IMR-90 (cell line): ENCODE measurements at regions not wholly inside any gene's neighbourhood (a gene's known extent, or its start where the extent isn't known, plus 50 kb on each side); places are given as distances from the start of the nearest gene placed in this dataset.

Source experiments
- ATAC-seq: fragments of 200-7000 bp; cut with Tn5 transposase; 2 replicates; pipeline ENCODE4 v1.9.1; 2020; ENCODE audit warnings: low read depth, mild to moderate bottlenecking, moderate library complexity
- BruUV-seq: library from RNA; stranded (reverse); fragments of 400-500 nt; replicated peaks from 2 replicates; lab custom pipeline; 2021; lab: Mats Ljungman, UMichigan
- CTCF ChIA-PET: fragments of 300-600 bp; formaldehyde crosslinking; extraction: SDS; loops from one replicate; lab custom pipeline; 2021; ENCODE audit warnings: antibody characterized with exemption; lab: Yijun Ruan, JAX
- POLR2A ChIA-PET: fragments of 300-600 bp; sonication (Branson Sonifier 250); formaldehyde crosslinking; loops from one replicate; lab custom pipeline; 2022; ENCODE audit warnings: antibody characterized with exemption; ENCODE audit not compliant: unreplicated experiment; lab: Charles Lee
- DNase-seq: peaks from one replicate; pipeline ENCODE4 v3.0.0; 2013
- H2AFZ ChIP-seq: replicated peaks from 2 replicates; pipeline ENCODE3; 2013; ENCODE audit warnings: low read length, mild to moderate bottlenecking; ENCODE audit not compliant: poor library complexity
- H2AK5ac ChIP-seq: 2 replicates; pipeline ENCODE4 v1.6.1; 2013; ENCODE audit warnings: low read depth, low read length, inconsistent platforms
- H2AK9ac ChIP-seq: replicated peaks from 2 replicates; pipeline ENCODE3; 2013; ENCODE audit warnings: mild to moderate bottlenecking, low read depth, low read length, moderate library complexity; ENCODE audit not compliant: poor library complexity
- H2BK120ac ChIP-seq: 2 replicates; pipeline ENCODE4 v1.6.1; 2013; ENCODE audit warnings: low read depth, low read length, inconsistent platforms
- H2BK15ac ChIP-seq: 3 replicates; pipeline ENCODE4 v1.6.1; 2013; ENCODE audit warnings: low read depth, low read length, inconsistent platforms
- H2BK20ac ChIP-seq: 2 replicates; pipeline ENCODE4 v1.6.1; 2013; ENCODE audit warnings: low read depth, mild to moderate bottlenecking, inconsistent platforms, low read length, moderate library complexity
- H2BK5ac ChIP-seq: 2 replicates; pipeline ENCODE4 v1.6.1; 2013; ENCODE audit warnings: mild to moderate bottlenecking, low read depth, low read length, inconsistent platforms; ENCODE audit not compliant: poor library complexity, severe bottlenecking
- H3K14ac ChIP-seq: replicated peaks from 2 replicates; pipeline ENCODE4 v1.6.1; 2013; ENCODE audit warnings: low read depth, low read length, inconsistent platforms
- H3K18ac ChIP-seq: 2 replicates; pipeline ENCODE4 v1.6.1; 2013; ENCODE audit warnings: low read depth, low read length, control low read depth
- H3K23ac ChIP-seq: 2 replicates; pipeline ENCODE4 v1.6.1; 2013; ENCODE audit warnings: low read depth, low read length, inconsistent platforms
- H3K27ac ChIP-seq: 2 replicates; pipeline ENCODE4 v1.5.1; 2013; ENCODE audit warnings: mild to moderate bottlenecking, control low read depth, low read length; ENCODE audit not compliant: insufficient read depth
- H3K27me3 ChIP-seq: 2 replicates; pipeline ENCODE4 v1.6.1; 2013; ENCODE audit warnings: low read length; ENCODE audit not compliant: control insufficient read depth, insufficient read depth
- H3K36me3 ChIP-seq: 2 replicates; pipeline ENCODE4 v1.6.1; 2013; ENCODE audit warnings: low read length, mixed read lengths; ENCODE audit not compliant: control insufficient read depth, insufficient read depth
- H3K4ac ChIP-seq: 2 replicates; pipeline ENCODE4 v1.6.1; 2013; ENCODE audit warnings: low read depth, low read length, inconsistent platforms
- H3K4me1 ChIP-seq: 2 replicates; pipeline ENCODE4 v1.6.1; 2013; ENCODE audit warnings: low read length, mixed read lengths; ENCODE audit not compliant: control insufficient read depth, insufficient read depth
- H3K4me2 ChIP-seq: 2 replicates; pipeline ENCODE4 v1.6.1; 2013; ENCODE audit warnings: low read depth, mild to moderate bottlenecking, control low read depth, low read length, moderate library complexity
- H3K4me3 ChIP-seq: 2 replicates; pipeline ENCODE4 v1.5.1; 2013; ENCODE audit warnings: low read depth, mild to moderate bottlenecking, control low read depth, low read length, moderate library complexity; ENCODE audit not compliant: insufficient read depth
- H3K56ac ChIP-seq: 2 replicates; pipeline ENCODE4 v1.6.1; 2013; ENCODE audit warnings: low read length, inconsistent platforms; ENCODE audit not compliant: insufficient read depth; ENCODE audit errors: extremely low read depth
- H3K79me1 ChIP-seq, 2 experiments: 2 replicates each; pipeline ENCODE4 v1.6.1; 2013; ENCODE audit warnings: low read length in 2 of 2, inconsistent platforms in 1 of 2, low read depth in 1 of 2
- H3K9ac ChIP-seq: 2 replicates; pipeline ENCODE4 v1.6.1; 2013; ENCODE audit warnings: low read depth, low read length, control low read depth
- H3K9me1 ChIP-seq: 2 replicates; pipeline ENCODE4 v1.6.1; 2013; ENCODE audit warnings: low read length, inconsistent platforms; ENCODE audit not compliant: insufficient read depth
- H3K9me3 ChIP-seq: 2 replicates; pipeline ENCODE4 v1.6.1; 2013; ENCODE audit warnings: low read length; ENCODE audit not compliant: control insufficient read depth, insufficient read depth
- H4K20me1 ChIP-seq: 2 replicates; pipeline ENCODE4 v1.6.1; 2013; ENCODE audit warnings: low read length, inconsistent platforms; ENCODE audit not compliant: insufficient read depth
- H4K5ac ChIP-seq: 2 replicates; pipeline ENCODE4 v1.6.1; 2013; ENCODE audit warnings: mild to moderate bottlenecking, low read depth, low read length, control low read depth
- H4K8ac ChIP-seq, 2 experiments: 2 replicates each; pipeline ENCODE4 v1.6.1; 2013; ENCODE audit warnings: low read depth in 2 of 2, low read length in 2 of 2, control low read depth in 1 of 2, inconsistent platforms in 1 of 2
- H4K91ac ChIP-seq: 2 replicates; pipeline ENCODE4 v1.6.1; 2013; ENCODE audit warnings: low read depth, low read length, inconsistent platforms; ENCODE audit not compliant: insufficient read depth
- RFX5 ChIP-seq: IDR thresholded peaks from 2 replicates; pipeline ENCODE4 v1.8.0; 2012; ENCODE audit warnings: low read depth, mild to moderate bottlenecking, low read length, moderate library complexity
- WGBS, 2 experiments: methylation state at CpG; one replicate each; pipeline versions ENCODE4 v1.1.5 to v1.1.7; 2013; ENCODE audit warnings: missing lambda C conversion rate in 2 of 2; ENCODE audit not compliant: insufficient read length in 1 of 2; ENCODE audit errors: extremely low coverage in 2 of 2; 5-methylcytosine and 5-hydroxymethylcytosine counted together
- dilution Hi-C: fragments of 300-500 bp; cut with HindIII; formaldehyde crosslinking; loops from one replicate; pipeline ENCODE4 v1.14.3; 2018; ENCODE audit warnings: low sequenced_read_pairs; ENCODE audit not compliant: unreplicated experiment
- in situ Hi-C: fragments of 300-500 bp; cut with MboI; formaldehyde crosslinking; loops from 3 replicates; pipeline ENCODE4 v1.14.3; 2019; ENCODE audit warnings: low sequenced_read_pairs, inconsistent platforms, mixed read lengths
- intact Hi-C: fragments of 100-400 bp; cut with micrococcal nuclease; formaldehyde crosslinking; loops from 2 replicates; pipeline ENCODE4 v1.10.0; 2022
- TF ChIP-seq, protein P1 (sequence below): conservative IDR thresholded peaks from 2 replicates; pipeline ENCODE4 v1.5.1; 2012; ENCODE audit warnings: mild to moderate bottlenecking, low read depth, low read length, improper control_type of control experiment

DNA sequence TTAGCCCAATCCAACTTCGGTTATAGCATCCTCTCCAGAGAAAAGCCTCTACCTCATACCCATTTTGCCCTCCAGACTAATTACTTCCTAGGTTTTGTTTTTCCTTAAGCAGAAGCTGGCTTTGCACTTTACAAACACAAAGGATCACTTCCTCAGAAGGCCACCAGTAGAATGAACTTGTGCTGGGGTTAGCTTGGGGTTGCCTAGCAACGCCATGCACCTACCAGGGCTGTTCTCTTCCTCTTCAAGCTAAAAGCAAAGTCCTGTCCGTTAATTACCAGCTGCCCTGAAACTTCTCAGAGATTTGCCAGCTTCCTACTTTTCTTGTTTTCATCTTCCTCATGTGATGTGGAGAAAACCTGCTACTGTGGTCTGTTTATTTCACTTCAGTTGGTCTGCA is 132.0 kb upstream of the WWC1 start:
- WGBS, 2 experiments = 67% methylated on average over 1 of the region's 3 CpGs; no CpG with 5 or more reads in 1 of the 2 experiments
- no peak overlapping the region for H3K9ac ChIP-seq
- no peak overlapping the region for H4K5ac ChIP-seq
- no peaks in the 10 kb centered on the region for H3K36me3 ChIP-seq
- dilution Hi-C loops (no loop called here), intact Hi-C loops (no loop called here), in situ Hi-C loops (no loop called here)
- H2BK15ac ChIP-seq = no peak overlapping the region
- H2BK20ac ChIP-seq = no peak overlapping the region
- TF ChIP-seq RFX5 = no peak
- TF ChIP-seq, protein P1, sequence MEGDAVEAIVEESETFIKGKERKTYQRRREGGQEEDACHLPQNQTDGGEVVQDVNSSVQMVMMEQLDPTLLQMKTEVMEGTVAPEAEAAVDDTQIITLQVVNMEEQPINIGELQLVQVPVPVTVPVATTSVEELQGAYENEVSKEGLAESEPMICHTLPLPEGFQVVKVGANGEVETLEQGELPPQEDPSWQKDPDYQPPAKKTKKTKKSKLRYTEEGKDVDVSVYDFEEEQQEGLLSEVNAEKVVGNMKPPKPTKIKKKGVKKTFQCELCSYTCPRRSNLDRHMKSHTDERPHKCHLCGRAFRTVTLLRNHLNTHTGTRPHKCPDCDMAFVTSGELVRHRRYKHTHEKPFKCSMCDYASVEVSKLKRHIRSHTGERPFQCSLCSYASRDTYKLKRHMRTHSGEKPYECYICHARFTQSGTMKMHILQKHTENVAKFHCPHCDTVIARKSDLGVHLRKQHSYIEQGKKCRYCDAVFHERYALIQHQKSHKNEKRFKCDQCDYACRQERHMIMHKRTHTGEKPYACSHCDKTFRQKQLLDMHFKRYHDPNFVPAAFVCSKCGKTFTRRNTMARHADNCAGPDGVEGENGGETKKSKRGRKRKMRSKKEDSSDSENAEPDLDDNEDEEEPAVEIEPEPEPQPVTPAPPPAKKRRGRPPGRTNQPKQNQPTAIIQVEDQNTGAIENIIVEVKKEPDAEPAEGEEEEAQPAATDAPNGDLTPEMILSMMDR = no peak
- ATAC-seq (no peak), DNase-seq (no peak)
- no peak overlapping the region for H3K27ac ChIP-seq
- no peaks in the 10 kb centered on the region for H3K4me1 ChIP-seq
- H3K9me1 ChIP-seq = no peaks in the 10 kb centered on the region
- ChIA-PET CTCF (no interaction called here), POLR2A (no interaction called here)
- H3K4ac ChIP-seq = no peak overlapping the region
- H3K14ac ChIP-seq = no peak overlapping the region
- H3K27me3 ChIP-seq = no peaks in the 10 kb centered on the region
- no peak overlapping the region for H2AK9ac ChIP-seq
- no peak overlapping the region for H4K91ac ChIP-seq
- H2BK5ac ChIP-seq = no peak overlapping the region
- BruUV-seq = no TSS peak
- H3K9me3 ChIP-seq = no peaks in the 10 kb centered on the region
- H2BK120ac ChIP-seq = no peak overlapping the region
- H2AK5ac ChIP-seq = no peak overlapping the region
- H3K18ac ChIP-seq = no peak overlapping the region
- H3K4me2 ChIP-seq = no peak overlapping the region
- no peak overlapping the region for H2AFZ ChIP-seq
- no peaks in the 10 kb centered on the region for H3K79me1 ChIP-seq
- H4K8ac ChIP-seq = no peak overlapping the region
- H3K56ac ChIP-seq = no peak overlapping the region
- no peak overlapping the region for H3K23ac ChIP-seq
- no peak overlapping the region for H3K4me3 ChIP-seq
- no peaks in the 10 kb centered on the region for H4K20me1 ChIP-seq
